ENCODE measurements at regions not wholly inside any gene's neighbourhood (a gene's known extent, or its start where the extent isn't known, plus 50 kb on each side); places are given as distances from the start of the nearest gene placed in this dataset.

GRCh38 chr11:122042981-122043380, 73.0 kb downstream of the BLID start:
- no peak for TF ChIP-seq CTCF (IDR thresholded peaks at IDR 0.05)
- TF ChIP-seq POLR2A (IDR thresholded peaks at IDR 0.05) = no peak

All from Peyer's patch (tissue), 4 donors.